CD14-positive monocyte (primary cell): ENCODE measurements at regions not wholly inside any gene's neighbourhood (a gene's known extent, or its start where the extent isn't known, plus 50 kb on each side); places are given as distances from the start of the nearest gene placed in this dataset.
A peak's percentile ranks its signal among the peaks of the same experiment; 100 is the strongest.

ENCODE experiments used
- DNase-seq, 3 donors: peaks; one replicate each; pipeline ENCODE4 v3.0.0-alpha.2; 2011 to 2022
- H2AFZ ChIP-seq: 2 replicates; pipeline ENCODE4 v1.6.0; 2012; ENCODE audit warnings: mild to moderate bottlenecking, low read depth, low read length, inconsistent platforms; ENCODE audit not compliant: insufficient read depth, poor library complexity, severe bottlenecking
- H3K27ac ChIP-seq, 2 donors: 1 replicate in 1 of 2; 2 replicates in 1 of 2; pipeline ENCODE4 v1.5.1; 2012 to 2013; ENCODE audit warnings: low read length in 2 of 2, control low read depth in 1 of 2, inconsistent platforms in 1 of 2, low read depth in 1 of 2, mild to moderate bottlenecking in 1 of 2
- H3K27me3 ChIP-seq, 2 donors: one replicate each; pipeline versions ENCODE4 v1.6.0 to v1.6.1; 2011 to 2013; ENCODE audit warnings: low read length in 2 of 2; ENCODE audit not compliant: control insufficient read depth in 2 of 2, insufficient read depth in 2 of 2
- H3K36me3 ChIP-seq, 2 donors: replicated peaks in 1 of 2; 1 replicate in 1 of 2; 2 replicates in 1 of 2; pipeline versions ENCODE4 v1.5.1 to v1.6.1; 2012 to 2013; ENCODE audit warnings: low read length in 2 of 2, control low read depth in 1 of 2, inconsistent platforms in 1 of 2, mild to moderate bottlenecking in 1 of 2; ENCODE audit not compliant: insufficient read depth in 2 of 2, control insufficient read depth in 1 of 2
- H3K4me1 ChIP-seq, 2 donors: 1 replicate in 1 of 2; 2 replicates in 1 of 2; pipeline versions ENCODE4 v1.5.1 to v1.6.1; 2012 to 2013; ENCODE audit warnings: low read length in 2 of 2, control low read depth in 1 of 2, inconsistent platforms in 1 of 2, mild to moderate bottlenecking in 1 of 2, moderate library complexity in 1 of 2; ENCODE audit not compliant: insufficient read depth in 2 of 2, control insufficient read depth in 1 of 2
- H3K4me2 ChIP-seq: replicated peaks from 2 replicates; pipeline ENCODE3; 2012; ENCODE audit warnings: low read length, moderate library complexity, mild to moderate bottlenecking; ENCODE audit not compliant: poor library complexity, severe bottlenecking; ENCODE audit errors: extremely low read depth
- H3K4me3 ChIP-seq, 3 experiments: fragments of 200-600 bp in 1 of 3; sonication (generic) in 1 of 3; replicated peaks in 1 of 3; 1 replicate in 2 of 3; 2 replicates in 1 of 3; pipeline ENCODE4 v1.5.1; 2011 to 2013; ENCODE audit warnings: low read length in 3 of 3, mild to moderate bottlenecking in 3 of 3, control low read depth in 2 of 3, low read depth in 2 of 3, inconsistent platforms in 1 of 3, moderate library complexity in 1 of 3
- H3K79me2 ChIP-seq: 2 replicates; pipeline ENCODE4 v1.6.0; 2012; ENCODE audit warnings: mild to moderate bottlenecking, control low read depth, inconsistent platforms, low read length, moderate library complexity; ENCODE audit not compliant: insufficient read depth
- H3K9ac ChIP-seq: 2 replicates; pipeline ENCODE4 v1.6.0; 2017; ENCODE audit warnings: low read length, mild to moderate bottlenecking; ENCODE audit not compliant: insufficient read depth, poor library complexity, severe bottlenecking
- H3K9me3 ChIP-seq, 2 donors: replicated peaks in 1 of 2; 1 replicate in 1 of 2; 2 replicates in 1 of 2; pipeline versions ENCODE4 v1.5.1 to v1.6.1; 2012 to 2013; ENCODE audit warnings: low read length in 2 of 2, control low read depth in 1 of 2; ENCODE audit not compliant: control insufficient read depth in 1 of 2, insufficient read depth in 1 of 2
- H4K20me1 ChIP-seq: 2 replicates; pipeline ENCODE4 v1.6.0; 2012; ENCODE audit warnings: mild to moderate bottlenecking, low read length, control low read depth, moderate library complexity; ENCODE audit not compliant: insufficient read depth
- H3K27ac Mint-ChIP-seq, 7 donors: one replicate each; pipeline ENCODE4 v1.8.0; 2020; ENCODE audit warnings: mild to moderate bottlenecking in 7 of 7, mixed read lengths in 7 of 7, moderate library complexity in 6 of 7, inconsistent platforms in 2 of 7
- H3K27me3 Mint-ChIP-seq, 3 donors: one replicate each; pipeline ENCODE4 v1.8.0; 2021 to 2022; ENCODE audit warnings: low read depth in 3 of 3, mild to moderate bottlenecking in 3 of 3, mixed read lengths in 3 of 3, moderate library complexity in 3 of 3, inconsistent platforms in 1 of 3
- H3K36me3 Mint-ChIP-seq, 2 donors: one replicate each; pipeline ENCODE4 v1.8.0; 2020; ENCODE audit warnings: mixed read lengths in 2 of 2, inconsistent platforms in 1 of 2, mild to moderate bottlenecking in 1 of 2
- H3K4me1 Mint-ChIP-seq: one replicate; pipeline ENCODE4 v1.8.0; 2020; ENCODE audit warnings: mild to moderate bottlenecking, mixed read lengths
- H3K4me3 Mint-ChIP-seq, 2 donors: one replicate each; pipeline ENCODE4 v1.8.0; 2020; ENCODE audit warnings: mild to moderate bottlenecking in 2 of 2, mixed read lengths in 2 of 2, moderate library complexity in 1 of 2
- H3K9me3 Mint-ChIP-seq, 7 donors: one replicate each; pipeline ENCODE4 v1.8.0; 2020 to 2022; ENCODE audit warnings: mixed read lengths in 7 of 7, mild to moderate bottlenecking in 6 of 7, moderate library complexity in 6 of 7, inconsistent platforms in 2 of 7
- WGBS: methylation state at CpG from one replicate; pipeline ENCODE4 v1.1.5; 2013; ENCODE audit warnings: missing lambda C conversion rate; ENCODE audit not compliant: insufficient coverage; 5-methylcytosine and 5-hydroxymethylcytosine counted together
- intact Hi-C, 2 donors: fragments of 100-400 bp; cut with micrococcal nuclease; formaldehyde crosslinking; loops; one replicate each; pipeline versions ENCODE4 v1.15.0 to v1.15.1; 2023
- TF ChIP-seq, protein P1 (sequence below): fragments of 200-600 bp; IDR thresholded peaks from one replicate; pipeline ENCODE4 v1.8.0; 2022; ENCODE audit warnings: antibody characterized with exemption, mild to moderate bottlenecking

DNA sequence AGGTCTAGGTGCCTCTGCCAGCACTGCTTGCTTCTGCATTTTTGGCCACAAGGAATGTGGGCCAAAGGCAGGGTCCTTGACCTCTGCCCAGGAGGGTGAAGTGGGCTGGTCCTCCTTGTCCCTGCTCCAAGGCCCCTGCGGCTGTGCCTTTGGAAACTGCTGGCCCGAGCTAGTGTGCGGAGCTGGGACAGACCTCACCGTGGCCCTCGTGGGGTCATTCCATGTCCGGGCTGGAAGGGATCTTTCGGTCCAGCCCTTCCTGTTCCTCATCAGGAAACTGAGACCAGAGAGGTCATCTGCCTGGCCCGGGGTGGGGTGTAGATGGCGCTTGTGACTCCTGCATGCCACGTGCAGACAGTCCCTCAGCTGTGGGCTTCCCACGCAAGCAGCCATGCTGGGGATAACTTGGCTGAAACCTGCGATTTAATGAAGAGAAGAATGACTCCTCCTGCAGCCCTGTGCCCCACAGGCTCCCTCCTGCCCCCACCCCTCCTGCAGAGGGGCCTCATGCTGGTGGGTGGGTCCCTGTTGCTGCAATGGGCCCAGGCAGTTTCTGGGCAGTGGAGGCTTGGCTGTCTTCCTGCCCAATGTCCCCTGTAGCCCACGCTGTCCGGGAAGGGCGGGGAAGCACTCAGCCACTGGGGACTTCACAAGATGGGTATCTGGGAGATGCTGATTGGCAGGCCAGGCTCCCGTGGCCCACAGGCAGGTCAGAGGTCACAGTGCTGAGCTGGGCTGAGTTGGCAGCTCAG, 245.2 kb downstream of the SEC14L1 start:
- Histone ChIP-seq H2AFZ (no peak overlapping the region), H3K27me3 (no peaks in the 10 kb centered on the region), H4K20me1 (peaks cover 88% of the 10 kb centered on the region), H3K4me3 (no peak overlapping the region), H3K4me2 (no peak overlapping the region), H3K36me3 (peaks cover 0 to 7% of the 10 kb centered on the region in 2 donors), H3K4me1 (peaks cover 42 to 51% of the 10 kb centered on the region in 2 donors), H3K9me3 (no peaks in the 10 kb centered on the region), H3K79me2 (peaks cover 69% of the 10 kb centered on the region), H3K9ac (no peak overlapping the region), H3K27ac (no peak overlapping the region)
- Mint-ChIP-seq H3K36me3 (peaks cover 28 to 42% of the 10 kb centered on the region in 2 donors), H3K27me3 (peaks cover 2 to 7% (median 2%) of the 10 kb centered on the region in 3 donors), H3K9me3 (no peaks in the 10 kb centered on the region), H3K4me3 (no peak overlapping the region), H3K27ac (peak overlapping the region in 2 of 7 donors; percentile 26 to 66), H3K4me1 (peaks cover 60% of the 10 kb centered on the region)
- whole genome bisulfite sequencing: 80% methylated on average over 13 of the region's 16 CpGs
- DNase-seq: no peak
- intact Hi-C loops: no loop called here
- TF ChIP-seq, protein P1, sequence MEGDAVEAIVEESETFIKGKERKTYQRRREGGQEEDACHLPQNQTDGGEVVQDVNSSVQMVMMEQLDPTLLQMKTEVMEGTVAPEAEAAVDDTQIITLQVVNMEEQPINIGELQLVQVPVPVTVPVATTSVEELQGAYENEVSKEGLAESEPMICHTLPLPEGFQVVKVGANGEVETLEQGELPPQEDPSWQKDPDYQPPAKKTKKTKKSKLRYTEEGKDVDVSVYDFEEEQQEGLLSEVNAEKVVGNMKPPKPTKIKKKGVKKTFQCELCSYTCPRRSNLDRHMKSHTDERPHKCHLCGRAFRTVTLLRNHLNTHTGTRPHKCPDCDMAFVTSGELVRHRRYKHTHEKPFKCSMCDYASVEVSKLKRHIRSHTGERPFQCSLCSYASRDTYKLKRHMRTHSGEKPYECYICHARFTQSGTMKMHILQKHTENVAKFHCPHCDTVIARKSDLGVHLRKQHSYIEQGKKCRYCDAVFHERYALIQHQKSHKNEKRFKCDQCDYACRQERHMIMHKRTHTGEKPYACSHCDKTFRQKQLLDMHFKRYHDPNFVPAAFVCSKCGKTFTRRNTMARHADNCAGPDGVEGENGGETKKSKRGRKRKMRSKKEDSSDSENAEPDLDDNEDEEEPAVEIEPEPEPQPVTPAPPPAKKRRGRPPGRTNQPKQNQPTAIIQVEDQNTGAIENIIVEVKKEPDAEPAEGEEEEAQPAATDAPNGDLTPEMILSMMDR: no peak

DNA sequence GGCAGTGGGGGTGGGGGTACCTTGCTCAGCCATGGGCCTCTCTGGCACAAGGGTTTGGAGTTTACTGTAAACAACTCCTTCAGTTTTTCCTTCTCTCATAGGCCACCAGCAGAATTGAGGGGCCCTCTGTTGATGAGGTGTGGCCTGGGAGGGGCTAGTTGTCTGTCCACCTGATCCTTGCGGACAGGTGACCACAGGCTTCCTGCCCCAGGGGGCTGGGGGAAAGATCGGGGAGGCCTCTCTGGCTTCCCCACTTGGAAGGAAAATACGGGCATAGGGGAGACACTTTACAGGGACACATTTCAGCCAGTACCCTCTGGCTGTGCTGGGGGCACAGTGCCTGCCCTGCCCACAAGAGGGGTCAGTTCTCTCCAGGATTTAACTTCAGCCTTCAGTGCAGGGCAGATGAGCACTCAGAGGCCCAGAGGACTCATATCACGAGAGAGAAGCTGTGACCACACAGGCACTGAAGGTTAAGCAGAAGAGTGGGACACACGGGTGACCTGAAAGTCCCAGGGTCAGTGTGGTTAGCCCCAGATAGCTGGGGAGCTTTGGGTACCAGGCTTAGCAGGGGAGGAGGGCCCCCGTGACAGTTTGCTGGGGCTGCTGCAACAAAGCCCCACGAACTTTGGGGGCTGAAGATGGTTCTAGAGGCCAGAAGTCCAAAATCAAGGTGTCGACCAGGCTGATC, 245.9 kb downstream of the SEC14L1 start:
- Histone ChIP-seq H3K9ac (no peak overlapping the region), H4K20me1 (peaks cover 88% of the 10 kb centered on the region), H3K79me2 (peaks cover 69% of the 10 kb centered on the region), H2AFZ (no peak overlapping the region), H3K27ac (no peak overlapping the region), H3K4me1 (peaks cover 49 to 58% of the 10 kb centered on the region in 2 donors), H3K4me3 (no peak overlapping the region), H3K27me3 (no peaks in the 10 kb centered on the region), H3K4me2 (no peak overlapping the region), H3K9me3 (no peaks in the 10 kb centered on the region), H3K36me3 (peaks cover 0 to 7% of the 10 kb centered on the region in 2 donors)
- no peak for DNase-seq
- no peak overlapping the region for H3K4me3 Mint-ChIP-seq
- H3K27ac Mint-ChIP-seq: peak overlapping the region in 2 of 7 donors; percentile 32 to 66
- 84% methylated on average over 8 of the region's 8 CpGs for WGBS
- TF ChIP-seq, protein P1: no peak
- H3K36me3 Mint-ChIP-seq: peaks cover 32 to 48% of the 10 kb centered on the region in 2 donors
- H3K9me3 Mint-ChIP-seq: no peaks in the 10 kb centered on the region
- H3K27me3 Mint-ChIP-seq: peaks cover 0 to 7% (median 2%) of the 10 kb centered on the region in 3 donors
- intact Hi-C loops: no loop called here
- H3K4me1 Mint-ChIP-seq: peaks cover 63% of the 10 kb centered on the region
